ENCODE measurements at regions not wholly inside any gene's neighbourhood (a gene's known extent, or its start where the extent isn't known, plus 50 kb on each side); places are given as distances from the start of the nearest gene placed in this dataset.

GRCh38 chr18:7307030-7307429 is 76.1 kb downstream of the LRRC30 start:
- H3K9ac ChIP-seq (ENCODE audit: low read length in 3 of 3), result no peak overlapping the region
- H3K36me3 ChIP-seq (ENCODE audit: control insufficient read depth in 2 of 3, insufficient read depth in 3 of 3, low read length in 3 of 3), result no peaks in the 10 kb centered on the region
- DNase-seq (no peak), FAIRE-seq (no peak)
- intact Hi-C loops (cut with DNase I), result no loop called here
- no peak overlapping the region for H3K4me3 ChIP-seq (ENCODE audit: low read length in 3 of 3)
- no peak overlapping the region for H3K27ac ChIP-seq (ENCODE audit: low read depth in 2 of 2, low read length in 2 of 2)
- no peaks in the 10 kb centered on the region for H3K27me3 ChIP-seq (ENCODE audit: control insufficient read depth, insufficient read depth, low read length)
- peaks cover 0 to 8% (median 0%) of the 10 kb centered on the region in 3 donors for H3K9me3 ChIP-seq (ENCODE audit: control insufficient read depth in 2 of 3, insufficient read depth in 1 of 3, low read length in 3 of 3)
- no peaks in the 10 kb centered on the region for H3K4me1 ChIP-seq (ENCODE audit: control insufficient read depth in 2 of 3, insufficient read depth in 2 of 3, low read depth in 1 of 3, low read length in 3 of 3)
- no peak for TF ChIP-seq CTCF (IDR thresholded peaks at IDR 0.05; ENCODE audit: borderline replicate concordance, extremely low read depth, insufficient read depth)

GRCh38 chr18:7307526-7307925 is 76.6 kb downstream of the LRRC30 start:
- intact Hi-C loops (cut with DNase I), result no loop called here

GRCh38 chr18:7317804-7318231 is 86.9 kb downstream of the LRRC30 start:
- DNase-seq (no peak), FAIRE-seq (no peak)
- Histone ChIP-seq H3K4me1 (ENCODE audit: control insufficient read depth in 2 of 3, insufficient read depth in 2 of 3, low read depth in 1 of 3, low read length in 3 of 3) (no peaks in the 10 kb centered on the region), H3K27me3 (ENCODE audit: control insufficient read depth, insufficient read depth, low read length) (no peaks in the 10 kb centered on the region), H3K9ac (ENCODE audit: low read length in 3 of 3) (no peak overlapping the region), H3K4me3 (ENCODE audit: low read length in 3 of 3) (no peak overlapping the region), H3K27ac (ENCODE audit: low read depth in 2 of 2, low read length in 2 of 2) (no peak overlapping the region), H3K9me3 (ENCODE audit: control insufficient read depth in 2 of 3, insufficient read depth in 1 of 3, low read length in 3 of 3) (no peaks in the 10 kb centered on the region), H3K36me3 (ENCODE audit: control insufficient read depth in 2 of 3, insufficient read depth in 3 of 3, low read length in 3 of 3) (no peaks in the 10 kb centered on the region)
- intact Hi-C loops (cut with DNase I), result no loop called here
- TF ChIP-seq CTCF (IDR thresholded peaks at IDR 0.05; ENCODE audit: borderline replicate concordance, extremely low read depth, insufficient read depth), result no peak

More at GRCh38 chr18:7307526-7307925, 76.6 kb downstream of the LRRC30 start:
- DNase-seq (no peak), FAIRE-seq (no peak)
- Histone ChIP-seq H3K27ac (ENCODE audit: low read depth in 2 of 2, low read length in 2 of 2) (no peak overlapping the region), H3K27me3 (ENCODE audit: control insufficient read depth, insufficient read depth, low read length) (no peaks in the 10 kb centered on the region), H3K36me3 (ENCODE audit: control insufficient read depth in 2 of 3, insufficient read depth in 3 of 3, low read length in 3 of 3) (no peaks in the 10 kb centered on the region), H3K9ac (ENCODE audit: low read length in 3 of 3) (no peak overlapping the region), H3K4me3 (ENCODE audit: low read length in 3 of 3) (no peak overlapping the region), H3K9me3 (ENCODE audit: control insufficient read depth in 2 of 3, insufficient read depth in 1 of 3, low read length in 3 of 3) (peaks cover 0 to 9% (median 0%) of the 10 kb centered on the region in 3 donors), H3K4me1 (ENCODE audit: control insufficient read depth in 2 of 3, insufficient read depth in 2 of 3, low read depth in 1 of 3, low read length in 3 of 3) (no peaks in the 10 kb centered on the region)
- no peak for TF ChIP-seq CTCF (IDR thresholded peaks at IDR 0.05; ENCODE audit: borderline replicate concordance, extremely low read depth, insufficient read depth)

GRCh38 chr18:7319161-7319560 is 88.3 kb downstream of the LRRC30 start:
- Histone ChIP-seq H3K27me3 (ENCODE audit: control insufficient read depth, insufficient read depth, low read length) (no peaks in the 10 kb centered on the region), H3K4me1 (ENCODE audit: control insufficient read depth in 2 of 3, insufficient read depth in 2 of 3, low read depth in 1 of 3, low read length in 3 of 3) (no peaks in the 10 kb centered on the region), H3K9me3 (ENCODE audit: control insufficient read depth in 2 of 3, insufficient read depth in 1 of 3, low read length in 3 of 3) (no peaks in the 10 kb centered on the region), H3K27ac (ENCODE audit: low read depth in 2 of 2, low read length in 2 of 2) (no peak overlapping the region), H3K9ac (ENCODE audit: low read length in 3 of 3) (no peak overlapping the region), H3K36me3 (ENCODE audit: control insufficient read depth in 2 of 3, insufficient read depth in 3 of 3, low read length in 3 of 3) (no peaks in the 10 kb centered on the region), H3K4me3 (ENCODE audit: low read length in 3 of 3) (no peak overlapping the region)
- no peak for FAIRE-seq
- intact Hi-C loops (cut with DNase I), result no loop called here
- TF ChIP-seq CTCF (IDR thresholded peaks at IDR 0.05; ENCODE audit: borderline replicate concordance, extremely low read depth, insufficient read depth), result no peak
- DNase-seq, result no peak
